Prostate gland (tissue), 2 donors: ENCODE measurements at regions not wholly inside any gene's neighbourhood (a gene's known extent, or its start where the extent isn't known, plus 50 kb on each side); places are given as distances from the start of the nearest gene placed in this dataset.

ENCODE experiments used
- CTCF ChIP-seq, 4 experiments: fragments of 200-600 bp in 2 of 4; fragments of 450-650 bp in 2 of 4; sonication (generic) in 2 of 4; IDR thresholded peaks; 1 replicate in 3 of 4; 2 replicates in 1 of 4; pipeline ENCODE4 v1.5.1; 2016 to 2019; ENCODE audit warnings: antibody characterized with exemption in 4 of 4, mild to moderate bottlenecking in 2 of 4, moderate library complexity in 2 of 4
- POLR2AphosphoS5 ChIP-seq: sonication (generic); formaldehyde crosslinking; IDR thresholded peaks from one replicate; pipeline ENCODE4 v1.6.1; 2017; ENCODE audit warnings: antibody characterized with exemption

DNA sequence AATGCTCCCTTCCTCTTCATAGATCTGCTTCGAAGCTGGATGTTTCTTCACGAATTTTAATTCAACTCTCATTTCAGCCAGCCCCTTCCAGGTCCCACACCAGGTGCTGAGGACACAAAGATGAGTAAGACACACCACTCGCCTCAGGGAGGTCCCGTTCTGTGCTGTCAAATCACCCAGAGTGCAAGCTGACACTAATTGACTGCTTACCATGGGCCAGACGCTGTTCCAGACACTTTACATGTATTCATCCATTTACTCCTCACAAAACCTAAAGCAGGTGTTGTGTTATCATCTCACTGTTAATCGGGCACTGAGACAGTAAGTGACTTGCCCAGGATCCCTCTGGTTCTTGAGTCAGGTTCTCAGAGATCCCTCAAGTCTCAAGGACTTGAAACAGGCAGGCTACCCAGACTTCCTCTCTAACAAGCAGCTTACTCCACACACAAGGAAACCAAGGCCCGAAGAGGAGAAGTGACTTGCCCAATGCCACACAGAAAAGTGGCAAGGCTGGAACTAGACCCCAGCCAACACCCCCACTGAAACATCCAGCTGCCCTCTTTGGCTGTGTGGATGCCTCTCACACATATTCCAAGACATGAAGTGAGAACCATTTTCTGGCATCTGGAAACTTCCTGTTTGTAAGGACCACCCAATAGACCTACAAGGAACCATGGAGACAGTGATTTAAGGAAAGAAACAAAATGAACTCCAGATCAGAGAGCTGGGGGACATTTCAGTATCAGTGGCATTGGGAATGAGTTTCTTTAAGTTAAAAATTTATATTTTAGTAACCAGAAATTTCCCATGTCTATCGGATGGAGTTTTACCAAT, 174.5 kb downstream of the CDC5L start:
- TF ChIP-seq POLR2AphosphoS5 = no peak
- no peak for TF ChIP-seq CTCF (IDR thresholded peaks at IDR 0.05)
